HG03342 (cell line): ENCODE measurements at regions not wholly inside any gene's neighbourhood (a gene's known extent, or its start where the extent isn't known, plus 50 kb on each side); places are given as distances from the start of the nearest gene placed in this dataset.
A peak's percentile ranks its signal among the peaks of the same experiment; 100 is the strongest.
"Not testable (repeated sequence)": the region's sequence is repeated elsewhere in the genome, so short reads cannot be mapped to it uniquely, and the experiment has no call there.

Experiments used
- ATAC-seq: cut with Tn5 transposase; IDR thresholded peaks from one replicate; pipeline ENCODE4 v1.9.1; 2021; ENCODE audit warnings: mild to moderate bottlenecking, moderate library complexity; ENCODE audit not compliant: unreplicated experiment

DNA sequence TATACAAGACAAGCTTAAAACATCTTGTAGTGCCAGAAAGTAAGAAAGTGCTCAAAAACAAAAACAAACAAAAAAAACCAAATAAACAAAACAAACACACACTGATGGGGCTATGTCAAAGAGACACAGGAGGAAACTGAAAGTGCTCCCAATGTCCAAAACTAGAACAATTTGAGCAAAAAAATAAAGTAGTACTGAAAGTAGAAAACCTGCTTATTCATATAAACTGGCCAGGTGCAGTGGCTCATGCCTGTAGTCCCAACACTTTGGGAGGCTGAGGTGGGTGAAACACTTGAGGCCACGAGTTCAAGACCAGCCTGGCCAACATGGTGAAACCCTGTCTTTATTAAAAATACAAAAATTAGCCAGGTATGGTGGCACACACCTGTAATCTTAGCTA lies 129.9 kb downstream of the GLUL start:
- peak; percentile 63 for ATAC-seq

- ATAC-seq = no peak
These were observed 131.1 kb downstream of the GLUL start for GRCh38 chr1:182260516-182260915.

DNA sequence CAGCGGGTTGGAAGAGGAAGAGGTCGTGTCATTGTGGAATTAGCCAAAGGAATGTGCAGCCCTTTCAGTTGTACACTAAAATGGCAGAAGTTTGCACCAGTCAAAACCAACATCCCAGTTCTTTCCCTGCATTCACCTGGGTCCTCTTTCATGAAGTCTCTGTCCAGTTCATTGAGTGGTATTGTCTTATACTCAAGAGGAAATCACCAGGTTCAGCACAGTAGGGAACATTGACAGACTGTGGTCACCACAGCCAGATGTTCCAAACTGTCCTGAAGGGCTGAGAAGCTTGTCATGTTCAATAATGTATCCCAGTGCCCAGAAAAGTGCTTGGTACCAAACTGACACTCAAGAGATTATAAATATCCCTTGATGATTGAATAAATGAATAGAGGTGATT lies 131.6 kb downstream of the GLUL start:
- ATAC-seq = no peak

DNA sequence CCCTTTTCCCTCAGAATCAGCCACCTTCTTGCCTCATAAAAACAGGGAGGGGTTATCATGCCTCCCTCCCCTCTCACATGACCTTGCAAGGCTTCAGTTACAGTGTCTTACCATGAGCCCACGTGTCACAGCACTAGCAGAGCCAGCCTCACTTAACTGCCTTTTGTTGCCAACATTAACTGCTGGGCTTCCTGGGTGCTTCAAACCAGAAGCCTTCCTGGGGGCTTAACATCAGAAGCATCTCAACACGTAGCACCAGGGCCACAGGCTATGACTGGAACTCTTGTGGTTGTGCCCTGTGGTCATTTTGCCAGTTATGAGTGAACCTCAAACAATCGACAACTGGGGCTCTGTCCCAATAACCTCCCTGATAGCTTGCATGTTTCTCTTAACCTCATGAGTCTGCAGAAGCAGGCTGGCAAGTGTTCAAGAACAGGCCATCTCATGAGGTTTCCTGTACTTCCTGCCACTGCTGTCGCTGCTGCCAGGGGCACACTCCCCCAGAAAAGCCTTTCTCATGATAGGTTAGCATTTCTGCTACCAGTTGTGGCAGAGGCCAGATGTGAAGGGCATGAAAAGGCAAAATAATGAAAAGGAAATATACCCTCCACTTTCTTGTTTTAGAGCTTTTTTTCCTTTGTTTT lies 132.2 kb downstream of the GLUL start:
- no peak for ATAC-seq

GRCh38 chr1:182257369-182258063 lies 134.1 kb downstream of the GLUL start:
- ATAC-seq = no peak

DNA sequence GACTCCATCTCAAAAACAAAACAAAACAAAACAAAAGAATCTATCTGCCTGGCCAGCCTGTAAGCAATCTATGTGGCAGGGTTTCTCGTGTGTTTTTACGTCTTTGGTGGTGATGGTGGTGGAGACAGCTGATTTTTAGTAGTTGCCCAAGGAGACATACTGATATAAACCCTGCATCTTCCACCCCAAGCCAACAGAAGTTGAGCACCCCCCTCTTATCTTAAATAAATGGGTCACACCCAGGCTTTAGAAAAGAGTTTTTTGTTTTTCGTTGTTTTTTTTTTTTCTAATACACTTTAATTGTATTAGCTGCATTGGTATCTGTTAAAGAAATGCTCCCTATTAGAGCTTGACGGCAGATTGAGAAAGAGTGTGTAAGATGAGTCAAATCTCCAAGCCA lies 134.7 kb downstream of the GLUL start:
- ATAC-seq = no peak

GRCh38 chr1:182255494-182255893 lies 136.1 kb downstream of the GLUL start:
- ATAC-seq = no peak

GRCh38 chr1:182253319-182253860 lies 138.2 kb downstream of the GLUL start:
- ATAC-seq = no peak

GRCh38 chr1:182251561-182251960 lies 140.0 kb downstream of the GLUL start:
- no peak for ATAC-seq

GRCh38 chr1:182249201-182249676 lies 142.4 kb downstream of the GLUL start:
- ATAC-seq = peak; percentile 69

DNA sequence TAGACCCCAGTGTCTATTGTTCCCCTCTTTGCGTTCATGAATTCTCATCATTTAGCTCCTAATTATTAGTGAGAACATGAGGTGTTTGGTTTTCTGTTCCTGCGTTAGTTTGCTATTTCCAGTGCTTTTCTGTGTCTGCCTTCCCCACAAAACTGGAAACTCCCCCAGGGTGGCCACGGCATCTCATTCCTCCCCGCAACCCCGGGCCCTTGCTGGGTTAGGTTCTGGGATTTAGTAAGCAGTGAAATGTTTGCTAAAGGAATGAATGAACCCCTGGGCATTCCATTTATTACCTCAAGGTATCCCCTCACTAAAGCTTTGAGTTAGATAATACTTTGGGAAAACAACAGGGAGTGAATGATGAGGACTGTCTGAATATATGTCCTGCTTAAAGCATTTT lies 142.9 kb downstream of the GLUL start:
- peak; percentile 32 for ATAC-seq

- ATAC-seq = not testable (repeated sequence)
These were observed 143.8 kb downstream of the GLUL start for GRCh38 chr1:182247813-182248212.

DNA sequence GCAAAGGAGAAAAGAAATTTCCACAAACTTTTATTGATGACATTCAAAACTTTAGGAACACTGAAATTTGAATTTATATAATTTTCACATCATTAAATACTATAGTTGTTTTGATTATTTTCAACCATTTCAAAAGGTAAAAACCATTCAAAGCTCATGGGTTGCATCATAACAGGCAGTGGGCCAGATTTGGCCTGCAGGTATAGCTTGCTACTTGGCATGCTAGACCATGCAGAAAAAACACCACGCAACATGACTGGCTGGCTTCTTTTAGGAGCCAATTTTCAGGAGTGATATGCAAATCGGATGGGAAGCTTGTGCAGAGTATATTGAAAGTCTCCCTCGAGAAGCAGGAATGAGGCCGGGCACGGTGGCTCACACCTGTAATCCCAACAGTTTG lies 144.8 kb downstream of the GLUL start:
- ATAC-seq = no peak

GRCh38 chr1:182245040-182245439 lies 146.6 kb downstream of the GLUL start:
- ATAC-seq = no peak

GRCh38 chr1:182244451-182244850 lies 147.1 kb downstream of the GLUL start:
- ATAC-seq = no peak

DNA sequence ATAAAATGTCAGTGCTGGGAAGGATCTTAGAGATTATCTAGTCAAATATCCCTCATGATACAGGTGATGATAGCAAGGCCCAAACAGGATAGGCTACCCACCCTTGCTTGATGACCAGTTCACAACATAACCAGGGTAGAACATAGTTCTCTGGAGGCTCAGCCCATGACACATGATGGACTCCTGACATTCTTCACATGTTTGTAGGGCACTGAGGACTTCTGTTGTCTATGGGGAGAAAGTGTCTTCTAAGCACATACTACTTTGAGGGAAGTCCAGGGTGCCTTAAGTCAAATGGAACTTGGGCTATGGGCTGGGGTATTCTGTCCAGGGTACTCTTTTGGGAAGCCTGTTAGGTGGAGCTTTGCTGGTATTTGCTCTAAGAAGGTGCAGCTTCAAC lies 148.9 kb downstream of the GLUL start:
- no peak for ATAC-seq

- ATAC-seq = no peak
These were observed 151.5 kb downstream of the GLUL start for GRCh38 chr1:182240085-182240484.

GRCh38 chr1:182238421-182238820 lies 153.2 kb downstream of the GLUL start:
- no peak for ATAC-seq

DNA sequence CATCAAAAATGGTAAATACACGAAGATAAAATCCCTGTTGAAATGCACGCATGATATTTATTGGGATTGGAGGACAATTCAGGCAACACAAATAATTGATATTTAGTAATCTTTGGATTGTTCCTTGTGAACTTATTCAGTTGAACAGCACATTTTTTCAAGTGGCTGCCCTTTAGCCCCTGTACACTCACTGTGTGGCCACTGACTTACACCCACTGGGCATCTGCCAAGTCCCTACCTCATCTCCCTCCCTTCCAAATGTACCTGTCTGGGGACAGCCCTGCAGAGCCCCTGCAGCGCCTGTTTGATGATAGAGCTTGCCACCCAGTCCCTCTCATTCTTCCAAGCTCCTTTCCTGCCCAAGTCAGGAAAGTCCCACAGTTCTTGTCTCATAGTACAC lies 154.3 kb downstream of the GLUL start:
- no peak for ATAC-seq

- ATAC-seq = no peak
These were observed 154.9 kb downstream of the GLUL start for GRCh38 chr1:182236651-182237077.

GRCh38 chr1:182235952-182236650 lies 155.5 kb downstream of the GLUL start:
- ATAC-seq = no peak

GRCh38 chr1:182235604-182235951 lies 156.0 kb downstream of the GLUL start:
- ATAC-seq = no peak
